AG09319 (cell line): ENCODE measurements at regions not wholly inside any gene's neighbourhood (a gene's known extent, or its start where the extent isn't known, plus 50 kb on each side); places are given as distances from the start of the nearest gene placed in this dataset.

Experiments used
- DNase-seq: peaks from one replicate; pipeline ENCODE4 v3.0.0-alpha.2; 2010; ENCODE audit warnings: low read depth; ENCODE audit errors: extremely low read depth
- TF ChIP-seq, protein P1 (sequence below): IDR thresholded peaks from 2 replicates; pipeline ENCODE4 v1.5.1; 2011; ENCODE audit warnings: low read depth, mild to moderate bottlenecking, inconsistent platforms, low read length, moderate library complexity

DNA sequence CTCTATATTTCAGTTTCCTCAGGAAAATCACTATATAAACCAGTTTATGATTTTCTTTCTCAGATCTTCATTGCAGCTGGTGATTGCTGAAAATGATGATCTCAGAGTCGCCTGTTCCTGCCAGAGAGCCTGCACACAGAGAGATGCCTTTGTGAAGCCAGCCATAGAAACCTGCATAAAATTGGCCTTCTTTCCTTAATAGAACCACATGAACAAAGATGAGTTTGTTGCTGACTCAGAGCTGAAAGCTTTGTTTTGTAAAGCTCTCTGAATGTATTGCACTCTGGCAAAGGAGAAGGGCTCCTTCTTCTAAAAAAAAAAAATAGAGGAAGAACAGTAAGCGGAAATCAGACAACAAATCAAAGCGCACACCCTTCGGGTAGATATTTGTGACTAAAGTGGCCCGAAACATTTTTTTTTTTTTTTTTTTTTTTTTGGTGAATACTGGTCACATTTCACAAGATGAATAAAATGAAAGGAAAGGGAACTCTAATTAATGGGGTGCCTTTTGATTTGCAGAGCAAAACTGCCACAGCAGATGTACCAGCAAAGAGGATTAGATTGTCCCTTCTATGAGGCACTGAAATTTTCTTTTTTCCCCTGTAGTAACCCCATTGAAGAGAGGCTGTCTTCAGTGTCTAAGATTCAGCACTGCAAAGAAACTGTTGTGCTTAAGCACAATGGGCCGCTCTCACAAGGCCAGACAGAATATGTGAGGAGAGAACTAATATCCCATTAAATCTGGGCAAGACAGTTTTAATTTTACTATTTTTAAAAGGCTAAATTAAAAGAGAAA, 75.1 kb upstream of the PTPRZ1 start:
- no peak for DNase-seq

DNA sequence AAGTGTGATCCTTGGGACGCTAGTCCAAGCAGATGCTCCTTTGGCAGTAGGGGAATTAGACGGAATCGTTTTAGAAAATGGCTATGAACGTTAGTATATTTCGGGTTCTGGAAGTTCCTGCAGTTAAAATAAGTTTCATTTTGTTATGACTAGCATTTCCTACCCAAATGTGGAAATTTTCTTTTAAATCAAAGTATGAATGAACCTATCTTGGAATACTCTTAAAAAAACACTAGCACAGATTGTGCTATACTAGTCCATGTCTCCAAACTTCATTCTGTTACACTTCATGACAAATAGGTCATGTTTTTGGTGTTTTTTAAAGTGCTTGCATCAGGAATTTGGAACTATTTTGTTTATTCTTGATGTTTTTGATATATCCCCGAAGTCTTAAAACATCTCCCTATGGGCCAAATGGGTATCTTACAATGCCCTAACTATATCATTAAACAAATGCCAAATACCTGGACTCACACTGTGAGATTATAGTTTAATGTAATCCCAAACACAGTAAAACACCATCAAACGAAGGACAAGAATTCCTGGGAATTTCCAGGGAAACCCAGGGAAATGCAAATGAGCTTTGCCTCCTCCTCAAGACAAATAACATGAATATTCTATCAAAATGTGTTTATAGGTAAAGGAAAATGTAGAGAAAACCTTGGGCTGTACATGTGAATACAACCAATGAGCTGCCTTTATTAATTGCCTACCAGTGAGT, 75.9 kb upstream of the PTPRZ1 start:
- DNase-seq, result no peak
- TF ChIP-seq, protein P1, sequence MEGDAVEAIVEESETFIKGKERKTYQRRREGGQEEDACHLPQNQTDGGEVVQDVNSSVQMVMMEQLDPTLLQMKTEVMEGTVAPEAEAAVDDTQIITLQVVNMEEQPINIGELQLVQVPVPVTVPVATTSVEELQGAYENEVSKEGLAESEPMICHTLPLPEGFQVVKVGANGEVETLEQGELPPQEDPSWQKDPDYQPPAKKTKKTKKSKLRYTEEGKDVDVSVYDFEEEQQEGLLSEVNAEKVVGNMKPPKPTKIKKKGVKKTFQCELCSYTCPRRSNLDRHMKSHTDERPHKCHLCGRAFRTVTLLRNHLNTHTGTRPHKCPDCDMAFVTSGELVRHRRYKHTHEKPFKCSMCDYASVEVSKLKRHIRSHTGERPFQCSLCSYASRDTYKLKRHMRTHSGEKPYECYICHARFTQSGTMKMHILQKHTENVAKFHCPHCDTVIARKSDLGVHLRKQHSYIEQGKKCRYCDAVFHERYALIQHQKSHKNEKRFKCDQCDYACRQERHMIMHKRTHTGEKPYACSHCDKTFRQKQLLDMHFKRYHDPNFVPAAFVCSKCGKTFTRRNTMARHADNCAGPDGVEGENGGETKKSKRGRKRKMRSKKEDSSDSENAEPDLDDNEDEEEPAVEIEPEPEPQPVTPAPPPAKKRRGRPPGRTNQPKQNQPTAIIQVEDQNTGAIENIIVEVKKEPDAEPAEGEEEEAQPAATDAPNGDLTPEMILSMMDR, result no peak

More for the DNA sequence above, 75.1 kb upstream of the PTPRZ1 start:
- TF ChIP-seq, protein P1, result no peak

DNA sequence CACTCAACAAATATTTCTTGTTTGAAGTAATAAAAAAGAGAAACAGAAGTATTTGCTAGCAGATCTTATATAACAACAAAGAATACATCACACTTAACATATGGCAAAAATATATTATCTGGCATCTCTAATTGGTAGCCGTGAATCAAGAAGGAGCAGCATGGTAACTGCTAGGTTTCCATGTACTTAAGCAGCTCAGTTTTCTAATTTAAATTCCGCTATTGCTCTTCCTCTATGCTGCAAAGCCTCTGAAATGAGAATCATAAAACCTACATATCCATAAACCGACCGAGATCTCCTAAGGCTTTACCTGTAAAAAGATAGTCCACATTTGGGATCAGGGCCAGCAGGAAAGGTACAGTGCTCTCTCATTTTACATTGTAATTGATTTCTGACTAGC, 76.6 kb upstream of the PTPRZ1 start:
- TF ChIP-seq, protein P1, result no peak
- no peak for DNase-seq

DNA sequence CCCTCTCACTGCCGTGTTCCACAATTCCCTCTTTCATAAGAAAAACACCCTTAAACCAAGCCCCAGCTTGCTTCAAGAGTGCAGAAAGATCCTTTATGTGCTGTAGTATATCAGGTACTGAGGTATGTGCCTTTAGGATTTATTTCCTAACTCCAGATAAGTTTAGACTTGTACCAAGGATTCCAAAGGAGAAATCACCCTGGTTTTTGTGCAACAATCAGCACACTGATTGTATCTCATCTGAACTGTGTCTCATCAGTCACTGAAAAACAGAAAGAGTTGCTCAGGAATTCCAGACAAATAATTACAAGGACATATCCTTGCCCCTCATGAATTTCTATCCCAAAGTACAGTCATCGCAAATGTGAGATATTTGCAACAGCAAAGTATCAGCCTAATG, 77.2 kb upstream of the PTPRZ1 start:
- DNase-seq, result no peak
- TF ChIP-seq, protein P1, result no peak

DNA sequence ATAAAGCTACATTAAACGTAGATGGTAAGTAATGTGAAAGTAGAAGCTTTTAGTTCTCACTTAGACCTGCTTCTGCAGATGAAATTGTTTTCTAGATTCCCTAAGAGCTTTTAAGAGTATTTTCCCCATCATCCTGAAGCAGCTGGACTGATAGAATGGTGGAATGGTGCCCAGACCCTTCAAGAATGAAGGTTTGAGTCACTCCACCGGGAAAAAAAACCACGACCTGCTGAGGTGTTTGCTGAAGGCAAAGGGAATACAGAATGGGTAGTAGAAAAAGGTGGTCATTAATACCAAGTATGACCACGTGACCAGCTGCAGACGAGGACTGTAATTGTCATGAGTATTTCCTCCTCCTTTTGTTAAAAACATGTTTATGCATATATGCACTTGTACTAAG, 79.2 kb upstream of the PTPRZ1 start:
- TF ChIP-seq, protein P1, result no peak
- no peak for DNase-seq

DNA sequence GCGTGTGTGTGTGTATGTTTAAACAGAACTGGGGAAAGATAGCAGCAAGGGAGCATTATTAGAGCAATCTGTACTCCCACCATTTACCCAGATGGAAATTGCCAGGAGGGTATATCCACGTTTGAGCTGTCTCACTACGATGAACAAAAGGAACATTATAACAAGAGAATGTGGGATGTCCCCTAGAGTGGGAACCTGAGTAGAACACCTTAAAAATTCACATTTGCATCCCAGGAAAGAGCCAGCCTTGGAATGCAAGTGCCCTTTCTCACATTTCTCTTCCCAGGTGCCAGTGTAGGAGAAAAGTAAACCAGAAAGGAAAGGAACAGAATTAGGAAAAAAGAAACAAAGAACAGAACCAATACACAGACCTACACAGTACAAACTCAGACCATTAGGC, 95.3 kb upstream of the PTPRZ1 start:
- TF ChIP-seq, protein P1, result no peak

DNA sequence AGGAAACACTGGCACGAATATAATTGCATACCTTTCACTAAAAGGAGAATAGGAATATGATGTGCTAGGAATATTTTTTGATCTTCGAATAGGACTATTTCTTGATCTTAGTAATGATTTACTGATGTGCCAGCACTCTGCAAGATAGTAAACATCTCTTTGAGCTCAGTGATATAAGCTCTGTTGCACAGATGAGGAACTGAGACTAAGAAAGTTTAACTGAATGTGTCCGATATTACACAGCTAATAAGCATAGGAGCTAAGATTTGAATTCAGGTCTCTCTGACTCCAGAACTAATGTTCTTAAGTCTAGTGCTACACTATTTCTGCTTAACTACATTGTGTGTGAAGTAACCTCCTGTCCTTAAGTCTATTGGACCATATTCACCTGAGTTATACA, 98.4 kb upstream of the PTPRZ1 start:
- TF ChIP-seq, protein P1, result no peak
- DNase-seq, result no peak

More for the DNA sequence above, 95.3 kb upstream of the PTPRZ1 start:
- no peak for DNase-seq
